ENCODE measurements at regions not wholly inside any gene's neighbourhood (a gene's known extent, or its start where the extent isn't known, plus 50 kb on each side); places are given as distances from the start of the nearest gene placed in this dataset.
"Not testable (repeated sequence)": the region's sequence is repeated elsewhere in the genome, so short reads cannot be mapped to it uniquely, and the experiment has no call there.

DNA sequence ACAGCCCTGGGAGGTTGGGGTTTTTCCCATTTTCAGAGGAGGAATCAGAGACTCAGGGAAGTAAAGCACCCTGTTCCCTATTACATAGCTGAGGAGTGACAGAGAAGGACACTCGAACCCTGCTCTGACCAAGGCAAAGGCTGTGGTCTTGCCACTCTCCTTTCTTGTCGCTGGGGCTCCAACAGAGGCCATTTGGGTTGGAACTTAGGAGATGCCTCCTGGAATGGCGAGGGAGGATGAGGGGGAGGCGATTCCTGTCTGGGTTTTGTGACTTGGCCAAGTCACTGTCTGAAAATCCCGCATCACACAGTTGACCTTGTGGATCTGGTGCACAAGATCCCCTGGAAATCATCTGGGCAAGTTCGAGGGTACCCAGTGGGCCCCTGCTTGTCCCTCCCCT is 64.0 kb upstream of the HAND1 start:
- DNase-seq = no peak

DNA sequence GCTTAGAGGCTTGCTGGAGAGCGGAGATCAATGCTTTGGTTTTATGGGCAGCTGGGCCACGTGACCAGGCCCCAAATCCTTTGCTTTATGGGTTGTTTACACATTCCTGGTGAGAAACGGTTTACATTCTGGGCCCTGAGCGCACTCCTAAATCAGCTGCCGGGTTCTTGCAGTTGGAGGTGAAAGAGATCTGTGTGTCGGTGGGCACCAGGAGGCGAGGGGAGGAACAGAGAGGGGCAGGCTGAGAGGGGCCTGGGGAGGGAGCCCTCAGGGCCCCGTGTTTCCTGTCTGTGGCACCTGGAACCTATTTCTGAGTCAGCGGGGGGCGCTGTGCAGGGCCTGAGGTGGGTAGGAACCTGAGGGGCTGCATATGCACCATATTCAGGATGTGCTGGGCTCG is 63.5 kb upstream of the HAND1 start:
- DNase-seq = no peak

DNA sequence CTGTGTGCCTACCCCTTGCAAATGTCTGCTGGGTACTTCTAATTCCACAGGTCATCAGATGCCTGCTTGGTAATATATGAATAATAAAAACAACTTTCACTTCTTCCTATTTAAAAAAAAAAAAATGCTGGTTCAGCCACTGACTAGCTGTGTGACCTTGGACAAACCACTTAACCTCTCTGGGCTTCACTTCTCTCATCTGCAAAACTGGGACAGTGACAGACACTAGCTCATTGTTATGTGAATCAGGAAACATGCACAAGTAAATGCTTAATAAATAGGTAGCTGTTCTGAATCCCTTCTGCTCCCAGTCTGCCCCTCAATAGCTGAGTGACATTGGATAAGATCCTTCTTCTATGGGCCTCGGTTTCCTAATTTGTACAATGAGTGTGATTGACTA is 62.6 kb upstream of the HAND1 start:
- no peak for DNase-seq

DNA sequence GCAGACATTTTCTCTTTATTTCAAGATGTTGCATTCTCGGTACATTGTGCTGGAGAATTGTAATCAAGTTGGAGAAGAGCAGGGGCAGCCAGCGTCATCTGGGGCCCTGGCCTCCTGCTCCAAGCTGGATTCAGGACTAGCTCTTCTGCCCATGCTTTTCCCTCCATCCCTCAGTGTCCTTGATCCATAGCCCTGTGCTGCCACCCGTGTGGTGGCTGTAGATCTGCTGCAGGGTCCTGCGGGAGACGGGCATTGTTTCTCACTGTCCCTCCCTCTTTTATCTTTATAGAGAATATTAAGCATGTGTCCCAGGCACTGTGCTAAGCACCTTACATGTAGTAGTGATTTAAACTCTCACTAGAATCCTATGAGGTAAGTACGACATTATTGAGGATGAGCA is 60.5 kb upstream of the HAND1 start:
- DNase-seq = no peak

DNA sequence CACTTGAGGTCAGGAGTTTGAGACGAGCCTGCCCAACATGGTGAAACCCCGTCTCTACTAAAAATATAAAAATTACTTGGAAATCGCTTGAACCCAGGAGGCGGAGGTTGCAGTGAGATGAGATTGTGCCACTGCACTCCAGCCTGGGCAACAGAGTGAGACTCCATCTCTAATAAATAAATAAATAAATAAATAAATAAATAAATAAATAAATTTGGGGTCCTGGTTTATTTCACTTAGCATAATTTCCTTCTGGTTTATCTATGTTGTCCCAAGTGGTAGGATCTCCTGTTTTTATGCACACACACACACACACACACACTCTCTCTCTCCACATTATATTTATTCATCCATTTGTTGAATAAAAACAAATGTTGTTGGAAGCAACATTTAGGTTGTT is 58.4 kb upstream of the HAND1 start:
- not testable (repeated sequence) for DNase-seq

DNA sequence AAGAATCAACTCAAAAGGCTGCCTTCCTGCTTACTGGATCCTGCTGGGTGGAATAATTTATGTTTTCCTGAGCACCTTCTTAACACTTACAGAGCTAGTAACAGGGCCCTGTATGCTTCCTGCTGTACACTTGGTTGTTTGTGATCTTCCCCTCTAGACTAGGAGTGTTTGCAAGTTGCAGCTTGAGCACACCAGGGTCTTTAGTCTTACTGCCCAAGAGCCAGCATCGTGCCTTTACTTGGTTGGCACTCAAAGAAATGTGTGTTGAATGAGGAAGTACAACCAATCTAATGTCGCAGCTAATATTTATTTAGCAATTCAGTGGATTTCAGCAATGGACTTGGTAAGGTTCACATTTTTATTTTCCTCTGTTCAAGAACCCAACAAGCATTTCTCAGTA is 57.5 kb upstream of the HAND1 start:
- DNase-seq = no peak

DNA sequence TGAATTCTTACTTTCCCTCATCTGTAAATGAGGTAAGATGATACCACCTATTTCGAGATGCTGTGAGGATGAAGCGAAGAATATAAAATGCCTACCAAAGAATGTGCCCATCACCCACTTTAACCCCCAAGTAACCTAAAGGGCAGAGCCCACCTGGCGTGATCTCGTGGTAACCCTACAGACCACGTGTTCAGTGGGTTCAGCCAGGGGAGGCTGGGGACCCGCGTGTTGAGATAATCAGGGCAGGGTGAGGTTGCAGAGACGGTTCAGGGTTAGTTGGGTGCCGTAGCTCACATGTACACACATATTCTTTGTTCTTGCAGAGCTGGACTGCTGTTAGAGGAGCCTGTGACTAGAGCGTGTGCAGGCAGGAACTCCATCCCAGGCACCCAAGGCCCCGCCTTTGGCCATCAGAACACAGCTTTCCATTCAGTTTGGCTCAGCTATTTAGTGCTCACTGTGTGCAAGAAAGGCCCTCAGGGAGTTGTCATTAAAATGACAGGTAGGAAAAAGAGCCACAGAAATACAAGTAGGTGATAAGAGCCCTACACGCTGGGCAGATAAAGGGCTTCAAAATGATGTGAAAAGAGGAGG is 56.5 kb upstream of the HAND1 start:
- no peak for DNase-seq

DNA sequence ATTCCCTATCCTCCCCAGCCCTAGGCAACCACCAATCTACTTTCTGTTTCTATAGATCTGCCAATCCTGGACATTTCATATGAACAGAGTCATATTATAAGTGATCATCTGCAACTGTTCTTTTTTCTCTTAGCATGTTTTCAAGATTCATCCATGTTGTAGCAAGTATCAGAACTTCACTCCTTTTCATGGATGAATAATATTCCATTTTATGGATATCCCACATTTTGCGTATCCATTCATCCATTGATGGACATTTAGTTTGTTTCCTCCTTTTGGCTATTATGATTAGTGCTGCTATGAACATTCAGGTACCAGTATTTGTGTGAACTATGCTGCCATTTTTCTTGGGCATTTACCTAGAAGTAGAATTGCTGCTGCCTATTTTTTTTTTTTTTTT is 51.3 kb upstream of the HAND1 start:
- DNase-seq = no peak

DNA sequence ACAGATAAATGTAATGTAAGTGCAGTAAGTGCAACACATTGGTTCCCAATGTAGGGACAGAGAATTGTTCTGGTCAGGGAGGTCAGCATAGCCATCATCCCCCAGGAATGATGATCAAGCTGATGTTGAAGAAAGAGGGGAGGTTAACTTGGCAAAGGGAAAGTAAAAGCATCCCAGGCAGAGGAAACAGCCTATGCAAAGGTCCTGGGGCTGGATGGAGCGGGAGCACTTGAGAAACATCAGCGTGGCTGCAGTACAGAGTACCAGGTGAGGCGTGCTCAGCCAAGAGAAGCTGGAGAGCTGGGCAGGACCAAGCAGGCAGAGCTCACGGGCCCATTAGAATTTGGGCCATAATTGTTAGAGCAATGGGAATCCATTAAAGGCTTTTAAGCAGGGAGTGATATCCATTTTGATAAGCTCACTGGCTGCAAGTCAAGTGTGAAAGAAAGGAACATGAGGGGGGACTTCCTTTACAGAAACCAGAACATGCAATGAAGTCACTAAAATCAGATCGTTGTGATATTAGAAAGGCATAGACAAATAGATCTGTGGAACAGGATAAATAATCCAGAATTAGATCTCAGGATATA is 50.1 kb upstream of the HAND1 start:
- no peak for DNase-seq

Measured in COR-L47 (cell line).